SK-N-MC (cell line): ENCODE measurements at regions not wholly inside any gene's neighbourhood (a gene's known extent, or its start where the extent isn't known, plus 50 kb on each side); places are given as distances from the start of the nearest gene placed in this dataset.

Experiments
- EZH2 ChIP-seq: fragments of 200-600 bp; sonication (generic); IDR thresholded peaks from one replicate; pipeline ENCODE4 v1.6.1; 2017; ENCODE audit warnings: antibody characterized with exemption
- POLR2AphosphoS5 ChIP-seq: IDR thresholded peaks from 2 replicates; pipeline ENCODE4 v1.6.1; 2012; ENCODE audit warnings: mild to moderate bottlenecking, low read depth, low read length, borderline replicate concordance

DNA sequence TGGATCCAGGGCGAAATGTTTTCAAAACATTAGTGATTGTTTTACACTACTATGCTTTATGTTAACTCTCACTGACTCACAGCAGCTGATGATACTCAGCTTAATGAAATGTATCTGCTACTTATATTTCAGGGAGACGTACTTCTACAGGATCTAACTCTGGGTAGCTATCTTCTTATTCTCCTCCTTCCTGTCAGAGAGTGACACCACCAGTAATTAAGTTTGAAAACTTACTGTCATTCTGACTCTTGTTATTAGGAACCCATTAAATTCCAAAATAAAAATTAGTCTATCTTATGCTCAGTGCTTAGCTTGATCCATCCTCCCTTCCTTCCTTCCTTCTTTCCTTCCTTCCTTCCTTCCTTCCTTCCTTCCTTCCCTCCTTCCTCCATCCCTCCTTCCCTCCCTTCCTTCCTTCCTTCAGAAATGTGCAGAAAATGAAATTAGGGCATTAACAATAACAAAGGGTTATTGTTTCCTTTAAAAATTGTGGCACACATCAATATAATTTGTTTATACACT lies 441.1 kb downstream of the MEIS1 start:
- no peak for TF ChIP-seq EZH2
- TF ChIP-seq POLR2AphosphoS5: peak; percentile 75; the same call in 1 of the 2 replicates
